SH-SY5Y (cell line): ENCODE measurements at regions not wholly inside any gene's neighbourhood (a gene's known extent, or its start where the extent isn't known, plus 50 kb on each side); places are given as distances from the start of the nearest gene placed in this dataset.

Source experiments
- GATA2 ChIP-seq: IDR thresholded peaks from 2 replicates; pipeline ENCODE4 v1.6.1; 2011; ENCODE audit warnings: mild to moderate bottlenecking, low read depth, low read length
- GATA3 ChIP-seq: IDR thresholded peaks from 2 replicates; pipeline ENCODE4 v1.6.1; 2011; ENCODE audit warnings: low read depth, mild to moderate bottlenecking, low read length, moderate library complexity

- no peak for TF ChIP-seq GATA2
- TF ChIP-seq GATA3 = no peak
Observed at GRCh38 chr2:23036629-23037028, 348.4 kb upstream of the KLHL29 start.
